ENCODE measurements at regions not wholly inside any gene's neighbourhood (a gene's known extent, or its start where the extent isn't known, plus 50 kb on each side); places are given as distances from the start of the nearest gene placed in this dataset.

DNA sequence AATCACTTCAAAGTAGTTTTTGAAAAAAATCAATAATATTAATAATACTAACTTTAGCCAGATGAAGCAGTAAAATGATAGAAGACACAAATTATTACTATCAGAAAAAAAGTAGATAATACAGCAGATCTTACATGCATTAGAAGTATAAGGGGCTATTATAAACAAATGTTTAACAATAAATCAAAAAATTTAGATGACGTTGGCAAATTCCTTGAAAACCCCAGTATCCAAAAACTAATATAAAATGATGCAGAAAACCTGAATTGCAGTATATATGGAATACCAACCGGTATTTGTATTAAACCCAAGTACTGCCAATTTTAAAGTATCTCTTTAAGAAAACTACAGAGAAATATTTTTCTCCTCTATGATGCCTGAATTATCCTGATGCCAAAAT, 573.3 kb upstream of the CTNND2 start (continued):
- no peak for TF ChIP-seq REST (IDR thresholded peaks at IDR 0.05; ENCODE audit: unreplicated experiment)
- no peak for TF ChIP-seq STAT1 (IDR thresholded peaks at IDR 0.05; ENCODE audit: unreplicated experiment)
- TF ChIP-seq NANOG (IDR thresholded peaks at IDR 0.05; ENCODE audit: borderline replicate concordance), result no peak
- TF ChIP-seq, protein P1, sequence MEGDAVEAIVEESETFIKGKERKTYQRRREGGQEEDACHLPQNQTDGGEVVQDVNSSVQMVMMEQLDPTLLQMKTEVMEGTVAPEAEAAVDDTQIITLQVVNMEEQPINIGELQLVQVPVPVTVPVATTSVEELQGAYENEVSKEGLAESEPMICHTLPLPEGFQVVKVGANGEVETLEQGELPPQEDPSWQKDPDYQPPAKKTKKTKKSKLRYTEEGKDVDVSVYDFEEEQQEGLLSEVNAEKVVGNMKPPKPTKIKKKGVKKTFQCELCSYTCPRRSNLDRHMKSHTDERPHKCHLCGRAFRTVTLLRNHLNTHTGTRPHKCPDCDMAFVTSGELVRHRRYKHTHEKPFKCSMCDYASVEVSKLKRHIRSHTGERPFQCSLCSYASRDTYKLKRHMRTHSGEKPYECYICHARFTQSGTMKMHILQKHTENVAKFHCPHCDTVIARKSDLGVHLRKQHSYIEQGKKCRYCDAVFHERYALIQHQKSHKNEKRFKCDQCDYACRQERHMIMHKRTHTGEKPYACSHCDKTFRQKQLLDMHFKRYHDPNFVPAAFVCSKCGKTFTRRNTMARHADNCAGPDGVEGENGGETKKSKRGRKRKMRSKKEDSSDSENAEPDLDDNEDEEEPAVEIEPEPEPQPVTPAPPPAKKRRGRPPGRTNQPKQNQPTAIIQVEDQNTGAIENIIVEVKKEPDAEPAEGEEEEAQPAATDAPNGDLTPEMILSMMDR (conservative IDR thresholded peaks at IDR 0.05; ENCODE audit: low read depth in 2 of 2), result no peak

DNA sequence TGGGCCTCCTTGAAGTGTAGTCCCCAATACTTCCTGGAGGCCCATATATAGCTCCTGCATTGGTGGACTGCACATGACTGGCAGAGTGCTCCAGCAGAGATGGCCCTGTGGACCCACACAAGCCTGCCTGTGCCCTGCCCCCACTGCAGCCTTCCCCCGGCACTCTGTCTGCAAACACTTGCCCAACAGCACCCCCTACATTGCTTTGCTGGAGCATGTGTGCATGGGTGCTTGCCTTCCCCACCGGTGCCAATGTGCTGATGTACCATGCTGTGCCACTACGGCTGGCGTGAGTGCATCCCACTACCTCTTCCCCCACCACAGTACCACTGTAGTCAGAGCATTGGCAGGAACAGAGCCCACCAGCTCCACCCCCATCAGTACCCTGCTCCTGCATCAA, 563.6 kb upstream of the CTNND2 start:
- Histone ChIP-seq H3K36me3 (ENCODE audit: insufficient read depth) (no peaks in the 10 kb centered on the region), H3K9me2 (ENCODE audit: insufficient read depth) (peaks cover 5% of the 10 kb centered on the region), H4K20me1 (replicated peaks; ENCODE audit: insufficient read depth) (no peaks in the 10 kb centered on the region), H3K79me2 (replicated peaks; ENCODE audit: insufficient read depth) (no peaks in the 10 kb centered on the region), H3K27ac (ENCODE audit: low read depth) (no peak overlapping the region), H3K4me3 (no peak overlapping the region), H3K4me1 (ENCODE audit: insufficient read depth) (no peaks in the 10 kb centered on the region), H3K4me2 (no peak overlapping the region), H3F3A (replicated peaks; ENCODE audit: low read depth) (no peaks in the 10 kb centered on the region), H2AFZ (no peak overlapping the region), H3K27me3 (ENCODE audit: insufficient read depth) (no peaks in the 10 kb centered on the region)
- peak overlapping the region; percentile 14; the same call in 1 of the 2 replicates for H3K27ac Mint-ChIP-seq
- H3K27me3 Mint-ChIP-seq (ENCODE audit: insufficient read depth, low read depth, poor library complexity), result peaks cover 5% of the 10 kb centered on the region
- ATAC-seq (no peak), DNase-seq (ENCODE audit: low spot score) (no peak)
- H3K9me3 Mint-ChIP-seq, result peaks cover 26% of the 10 kb centered on the region
- no peak overlapping the region for H3K4me3 Mint-ChIP-seq
- TF ChIP-seq ETS1 (IDR thresholded peaks at IDR 0.05) (no peak), ZNF331 (CRISPR knock-in tag; IDR thresholded peaks at IDR 0.05; ENCODE audit: low read depth) (no peak)
- TF ChIP-seq, protein P1 (conservative IDR thresholded peaks at IDR 0.05; ENCODE audit: low read depth in 2 of 2), result peak in 1 of 2 experiments; percentile 50; a peak in 2 of 4 replicates
- no peaks in the 10 kb centered on the region for H3K4me1 Mint-ChIP-seq
- H3K36me3 Mint-ChIP-seq (ENCODE audit: low read depth), result peaks cover 38% of the 10 kb centered on the region

Data from GM23338 (cell line).